ENCODE measurements at regions not wholly inside any gene's neighbourhood (a gene's known extent, or its start where the extent isn't known, plus 50 kb on each side); places are given as distances from the start of the nearest gene placed in this dataset.
A peak's percentile ranks its signal among the peaks of the same experiment; 100 is the strongest.

DNA sequence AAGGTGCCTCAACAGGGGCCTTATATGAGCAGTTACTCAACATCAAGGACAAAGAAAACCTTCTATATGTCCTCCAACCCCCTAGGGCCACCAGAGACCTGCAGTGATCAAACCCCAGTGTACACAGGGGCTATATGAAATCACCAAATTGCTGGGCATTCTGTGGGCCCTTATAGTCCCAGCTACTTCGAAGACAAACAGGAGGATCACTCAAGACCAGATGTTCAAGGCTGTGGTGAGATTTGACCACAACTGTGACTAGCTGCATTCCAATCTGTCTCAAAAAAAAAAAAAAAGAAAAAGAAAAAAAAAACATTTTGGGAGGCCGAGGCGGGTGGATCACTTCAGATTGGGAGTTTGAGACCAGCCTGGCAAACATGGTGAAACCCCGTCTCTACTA lies 51.0 kb upstream of the PRB2 start:
- no peak overlapping the region for H3K9ac ChIP-seq (ENCODE audit: low read length)
- ATAC-seq = no peak
- no peak overlapping the region for H2AFZ ChIP-seq (ENCODE audit: low read length)
- no peaks in the 10 kb centered on the region for H3K9me3 ChIP-seq (ENCODE audit: low read length)
- no peaks in the 10 kb centered on the region for H3K27me3 ChIP-seq (ENCODE audit: low read length)
- H3K4me1 ChIP-seq (ENCODE audit: insufficient read depth, low read length) = no peaks in the 10 kb centered on the region
- H3K4me3 ChIP-seq (ENCODE audit: low read length) = no peak overlapping the region
- H3F3A ChIP-seq (ENCODE audit: low read length, unreplicated experiment) = no peaks in the 10 kb centered on the region
- no peaks in the 10 kb centered on the region for H3K79me2 ChIP-seq (ENCODE audit: low read length)
- H3K9me2 ChIP-seq (replicated peaks; ENCODE audit: low read length) = no peaks in the 10 kb centered on the region
- DNase-seq = no peak
- CTCF ChIA-PET = no interaction called here
- no peak overlapping the region for H3K4me2 ChIP-seq (ENCODE audit: low read length)
- no TSS peak for BruUV-seq (replicated peaks)
- no peaks in the 10 kb centered on the region for H3K36me3 ChIP-seq (ENCODE audit: low read depth, low read length)
- no peaks in the 10 kb centered on the region for H4K20me1 ChIP-seq (ENCODE audit: low read length)
- TF ChIP-seq, protein P1, sequence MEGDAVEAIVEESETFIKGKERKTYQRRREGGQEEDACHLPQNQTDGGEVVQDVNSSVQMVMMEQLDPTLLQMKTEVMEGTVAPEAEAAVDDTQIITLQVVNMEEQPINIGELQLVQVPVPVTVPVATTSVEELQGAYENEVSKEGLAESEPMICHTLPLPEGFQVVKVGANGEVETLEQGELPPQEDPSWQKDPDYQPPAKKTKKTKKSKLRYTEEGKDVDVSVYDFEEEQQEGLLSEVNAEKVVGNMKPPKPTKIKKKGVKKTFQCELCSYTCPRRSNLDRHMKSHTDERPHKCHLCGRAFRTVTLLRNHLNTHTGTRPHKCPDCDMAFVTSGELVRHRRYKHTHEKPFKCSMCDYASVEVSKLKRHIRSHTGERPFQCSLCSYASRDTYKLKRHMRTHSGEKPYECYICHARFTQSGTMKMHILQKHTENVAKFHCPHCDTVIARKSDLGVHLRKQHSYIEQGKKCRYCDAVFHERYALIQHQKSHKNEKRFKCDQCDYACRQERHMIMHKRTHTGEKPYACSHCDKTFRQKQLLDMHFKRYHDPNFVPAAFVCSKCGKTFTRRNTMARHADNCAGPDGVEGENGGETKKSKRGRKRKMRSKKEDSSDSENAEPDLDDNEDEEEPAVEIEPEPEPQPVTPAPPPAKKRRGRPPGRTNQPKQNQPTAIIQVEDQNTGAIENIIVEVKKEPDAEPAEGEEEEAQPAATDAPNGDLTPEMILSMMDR (conservative IDR thresholded peaks at IDR 0.05; ENCODE audit: low read depth, low read length) = no peak
- TF ChIP-seq EZH2 (IDR thresholded peaks at IDR 0.05; ENCODE audit: low read length, unreplicated experiment) (no peak), EZH2phosphoT487 (IDR thresholded peaks at IDR 0.05; ENCODE audit: borderline replicate concordance, low read length) (no peak)
- intact Hi-C loops (cut with micrococcal nuclease) = no loop called here
- H3K27ac ChIP-seq (ENCODE audit: low read length) = no peak overlapping the region
- POLR2A ChIA-PET (ENCODE audit: unreplicated experiment) = interaction anchor here (0.7 kb wide), 1 partner anchor 14 kb away, joined by 5 read pairs; no protein-coding TSS in a partner anchor

DNA sequence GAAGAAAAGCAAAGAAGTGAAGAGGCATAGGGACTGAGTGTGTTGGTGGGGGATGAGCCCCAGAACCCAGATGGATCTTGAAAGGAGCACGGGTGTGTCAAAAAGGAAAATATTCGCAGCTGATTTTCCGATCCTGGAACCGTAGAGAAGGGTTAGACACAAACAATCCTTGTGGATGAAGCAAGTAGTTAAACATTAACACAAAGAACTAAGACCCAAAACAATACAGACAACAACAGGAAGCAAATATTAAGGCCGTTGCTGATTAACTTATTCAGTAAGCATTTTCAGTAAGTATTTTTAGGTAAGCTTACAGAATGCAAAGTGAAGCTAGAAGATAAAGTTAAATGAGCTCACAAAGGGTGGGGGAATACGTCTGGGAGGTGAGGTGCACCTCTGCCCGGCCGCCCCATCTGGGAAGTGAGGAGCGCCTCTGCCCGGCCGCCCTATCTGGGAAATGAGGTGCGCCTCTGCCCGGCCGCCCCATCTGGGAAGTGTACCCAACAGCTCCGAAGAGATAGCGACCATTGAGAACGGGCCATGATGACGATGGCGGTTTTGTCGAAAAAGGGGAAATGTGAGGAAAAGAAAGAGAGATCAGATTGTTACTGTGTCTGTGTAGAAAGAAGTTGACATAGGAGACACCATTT lies 62.8 kb upstream of the PRB2 start:
- no peak for DNase-seq
- ChIA-PET POLR2A (ENCODE audit: unreplicated experiment) (no interaction called here), CTCF (no interaction called here)
- no peaks in the 10 kb centered on the region for H3K9me3 ChIP-seq (ENCODE audit: low read length)
- no peak overlapping the region for H3K4me2 ChIP-seq (ENCODE audit: low read length)
- no peaks in the 10 kb centered on the region for H3K9me2 ChIP-seq (replicated peaks; ENCODE audit: low read length)
- no peak overlapping the region for H3K9ac ChIP-seq (ENCODE audit: low read length)
- intact Hi-C loops (cut with micrococcal nuclease) = no loop called here
- no peaks in the 10 kb centered on the region for H3K27me3 ChIP-seq (ENCODE audit: low read length)
- H3K79me2 ChIP-seq (ENCODE audit: low read length) = no peaks in the 10 kb centered on the region
- H3K36me3 ChIP-seq (ENCODE audit: low read depth, low read length) = no peaks in the 10 kb centered on the region
- 0 out of 2 replicates have a peak, but pooled peaks cover 6% of the 10 kb centered on the region for H3K4me1 ChIP-seq (ENCODE audit: insufficient read depth, low read length)
- H3K4me3 ChIP-seq (ENCODE audit: low read length) = no peak overlapping the region
- H3K27ac ChIP-seq (ENCODE audit: low read length) = no peak overlapping the region
- H4K20me1 ChIP-seq (ENCODE audit: low read length) = no peaks in the 10 kb centered on the region
- no TSS peak for BruUV-seq (replicated peaks)
- H2AFZ ChIP-seq (ENCODE audit: low read length) = no peak overlapping the region
- TF ChIP-seq, protein P1 (conservative IDR thresholded peaks at IDR 0.05; ENCODE audit: low read depth, low read length) = no peak
- TF ChIP-seq EZH2phosphoT487 (IDR thresholded peaks at IDR 0.05; ENCODE audit: borderline replicate concordance, low read length) = no peak
- TF ChIP-seq EZH2 (IDR thresholded peaks at IDR 0.05; ENCODE audit: low read length, unreplicated experiment) = no peak
- H3F3A ChIP-seq (ENCODE audit: low read length, unreplicated experiment) = no peaks in the 10 kb centered on the region
- ATAC-seq = no peak

DNA sequence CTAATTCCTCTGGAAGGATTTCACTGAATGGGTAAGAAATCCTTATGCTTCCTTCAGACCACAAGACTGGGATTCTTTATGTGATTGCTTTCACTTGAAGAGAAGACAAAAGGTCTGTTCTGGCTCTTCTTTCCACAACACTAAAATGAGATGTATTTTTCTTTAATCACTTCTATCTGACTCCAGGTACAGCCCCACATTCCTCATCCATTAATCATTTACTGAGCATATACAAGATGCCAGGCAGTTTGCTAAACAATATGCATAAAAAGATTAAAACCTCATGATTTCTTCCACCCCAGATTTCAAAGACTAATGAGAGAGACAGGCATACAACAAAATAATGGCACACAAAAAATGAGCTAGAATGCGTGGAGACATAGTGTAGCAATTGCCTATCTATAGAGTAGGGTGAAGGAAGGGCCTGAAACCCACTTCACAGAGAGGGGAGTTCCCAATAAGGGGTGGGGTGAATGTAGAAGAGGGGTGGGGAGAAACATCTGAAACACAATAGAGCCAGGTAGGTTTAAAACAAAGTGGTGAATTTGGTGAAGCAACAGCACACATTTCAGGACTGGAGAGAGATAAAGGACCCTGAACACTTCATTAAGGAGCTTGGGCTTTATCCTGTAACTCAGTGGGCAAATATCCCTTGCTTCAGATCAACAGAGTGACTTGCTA lies 65.1 kb upstream of the PRB2 start:
- Histone ChIP-seq H3K9me3 (ENCODE audit: low read length) (no peaks in the 10 kb centered on the region), H3K4me1 (ENCODE audit: insufficient read depth, low read length) (0 out of 2 replicates have a peak, but pooled peaks cover 6% of the 10 kb centered on the region), H3K27me3 (ENCODE audit: low read length) (no peaks in the 10 kb centered on the region), H2AFZ (ENCODE audit: low read length) (no peak overlapping the region), H3K9ac (ENCODE audit: low read length) (no peak overlapping the region), H3F3A (ENCODE audit: low read length, unreplicated experiment) (no peaks in the 10 kb centered on the region), H3K4me3 (ENCODE audit: low read length) (no peak overlapping the region), H3K4me2 (ENCODE audit: low read length) (no peak overlapping the region), H3K79me2 (ENCODE audit: low read length) (no peaks in the 10 kb centered on the region), H4K20me1 (ENCODE audit: low read length) (no peaks in the 10 kb centered on the region), H3K9me2 (replicated peaks; ENCODE audit: low read length) (no peaks in the 10 kb centered on the region), H3K36me3 (ENCODE audit: low read depth, low read length) (no peaks in the 10 kb centered on the region), H3K27ac (ENCODE audit: low read length) (no peak overlapping the region)
- ChIA-PET POLR2A (ENCODE audit: unreplicated experiment) (interaction anchor here (0.5 kb wide), 1 partner anchor 14 kb away, joined by 5 read pairs; no protein-coding TSS in a partner anchor), CTCF (no interaction called here)
- no peak for TF ChIP-seq EZH2phosphoT487 (IDR thresholded peaks at IDR 0.05; ENCODE audit: borderline replicate concordance, low read length)
- TF ChIP-seq, protein P1 (conservative IDR thresholded peaks at IDR 0.05; ENCODE audit: low read depth, low read length) = no peak
- TF ChIP-seq EZH2 (IDR thresholded peaks at IDR 0.05; ENCODE audit: low read length, unreplicated experiment) = no peak
- ATAC-seq = peak; percentile 61
- BruUV-seq (replicated peaks) = no TSS peak
- intact Hi-C loops (cut with micrococcal nuclease) = no loop called here
- peak; percentile 35 for DNase-seq
